Immature natural killer cell (primary cell): ENCODE measurements at regions not wholly inside any gene's neighbourhood (a gene's known extent, or its start where the extent isn't known, plus 50 kb on each side); places are given as distances from the start of the nearest gene placed in this dataset.
A peak's percentile ranks its signal among the peaks of the same experiment; 100 is the strongest.

Experiments
- DNase-seq, 3 donors: peaks; one replicate each; pipeline ENCODE4 v3.0.0; 2022; ENCODE audit warnings: mixed read lengths in 1 of 3
- H3K27ac Mint-ChIP-seq, 6 donors: one replicate each; pipeline ENCODE4 v1.8.0; 2020; ENCODE audit warnings: mixed read lengths in 6 of 6, mild to moderate bottlenecking in 5 of 6, inconsistent platforms in 4 of 6, moderate library complexity in 3 of 6
- H3K27me3 Mint-ChIP-seq, 3 donors: one replicate each; pipeline ENCODE4 v1.8.0; 2020 to 2021; ENCODE audit warnings: low read depth in 3 of 3, mild to moderate bottlenecking in 3 of 3, mixed read lengths in 3 of 3, moderate library complexity in 3 of 3, inconsistent platforms in 1 of 3
- H3K36me3 Mint-ChIP-seq, 3 donors: one replicate each; pipeline ENCODE4 v1.8.0; 2020; ENCODE audit warnings: mixed read lengths in 3 of 3, inconsistent platforms in 2 of 3, mild to moderate bottlenecking in 2 of 3
- H3K4me1 Mint-ChIP-seq, 2 donors: one replicate each; pipeline ENCODE4 v1.8.0; 2020; ENCODE audit warnings: inconsistent platforms in 2 of 2, mild to moderate bottlenecking in 2 of 2, mixed read lengths in 2 of 2, moderate library complexity in 1 of 2
- H3K4me3 Mint-ChIP-seq, 5 donors: one replicate each; pipeline ENCODE4 v1.8.0; 2020; ENCODE audit warnings: mild to moderate bottlenecking in 5 of 5, mixed read lengths in 5 of 5, inconsistent platforms in 3 of 5, moderate library complexity in 3 of 5
- H3K9me3 Mint-ChIP-seq, 6 donors: one replicate each; pipeline ENCODE4 v1.8.0; 2020; ENCODE audit warnings: mild to moderate bottlenecking in 6 of 6, mixed read lengths in 6 of 6, inconsistent platforms in 4 of 6, moderate library complexity in 3 of 6

DNA sequence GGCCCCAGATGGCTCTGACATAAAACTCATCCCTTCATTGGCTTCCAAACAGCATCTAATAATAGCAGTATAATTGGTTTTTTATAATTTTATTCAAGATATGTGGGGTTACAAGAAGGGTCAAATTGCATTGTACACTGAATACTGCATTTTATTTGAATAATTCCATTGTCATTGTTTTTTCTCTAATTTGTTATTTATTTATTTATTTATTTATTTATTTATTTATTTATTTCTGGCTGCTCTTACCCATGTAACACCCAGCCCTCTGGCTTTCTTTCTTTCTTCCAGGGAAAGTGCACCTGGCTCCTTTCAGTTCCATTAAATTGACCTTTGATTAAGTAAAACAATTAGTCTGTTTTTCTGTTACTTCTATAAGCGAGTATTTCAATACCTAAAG, 210.1 kb downstream of the CDH9 start:
- Mint-ChIP-seq H3K9me3 (peaks cover 12 to 50% (median 33%) of the 10 kb centered on the region in 6 donors), H3K36me3 (peaks cover 0 to 4% (median 0%) of the 10 kb centered on the region in 3 donors)

GRCh38 chr5:26813235-26813634, 225.2 kb downstream of the CDH9 start:
- Mint-ChIP-seq H3K36me3 (peaks cover 0 to 4% (median 0%) of the 10 kb centered on the region in 3 donors), H3K27me3 (no peaks in the 10 kb centered on the region), H3K27ac (no peak overlapping the region), H3K4me3 (no peak overlapping the region), H3K9me3 (peaks cover 24 to 65% (median 52%) of the 10 kb centered on the region in 6 donors), H3K4me1 (no peaks in the 10 kb centered on the region)
- no peak for DNase-seq

More for the DNA sequence above, 210.1 kb downstream of the CDH9 start:
- H3K27ac Mint-ChIP-seq, result no peak overlapping the region
- no peak overlapping the region for H3K4me3 Mint-ChIP-seq
- H3K4me1 Mint-ChIP-seq, result no peaks in the 10 kb centered on the region
- no peak for DNase-seq
- H3K27me3 Mint-ChIP-seq, result peaks cover 0 to 1% (median 0%) of the 10 kb centered on the region in 3 donors

- H3K27me3 Mint-ChIP-seq, result no peaks in the 10 kb centered on the region
- H3K9me3 Mint-ChIP-seq, result peaks cover 24 to 65% (median 50%) of the 10 kb centered on the region in 6 donors
- no peak overlapping the region for H3K4me3 Mint-ChIP-seq
- DNase-seq, result no peak
- H3K36me3 Mint-ChIP-seq, result peaks cover 0 to 4% (median 0%) of the 10 kb centered on the region in 3 donors
- no peak overlapping the region for H3K27ac Mint-ChIP-seq
- no peaks in the 10 kb centered on the region for H3K4me1 Mint-ChIP-seq
Observed at GRCh38 chr5:26812714-26813113, 225.7 kb downstream of the CDH9 start.

GRCh38 chr5:26807231-26808199, 230.9 kb downstream of the CDH9 start:
- H3K4me1 Mint-ChIP-seq, result no peaks in the 10 kb centered on the region
- no peaks in the 10 kb centered on the region for H3K36me3 Mint-ChIP-seq
- DNase-seq, result no peak
- H3K4me3 Mint-ChIP-seq, result no peak overlapping the region
- no peaks in the 10 kb centered on the region for H3K27me3 Mint-ChIP-seq
- H3K27ac Mint-ChIP-seq, result no peak overlapping the region
- peaks cover 13 to 41% (median 31%) of the 10 kb centered on the region in 6 donors for H3K9me3 Mint-ChIP-seq

- H3K4me3 Mint-ChIP-seq, result no peak overlapping the region
- H3K27ac Mint-ChIP-seq, result no peak overlapping the region
- H3K27me3 Mint-ChIP-seq, result no peaks in the 10 kb centered on the region
- H3K4me1 Mint-ChIP-seq, result no peaks in the 10 kb centered on the region
- no peak for DNase-seq
- no peaks in the 10 kb centered on the region for H3K36me3 Mint-ChIP-seq
- H3K9me3 Mint-ChIP-seq, result peaks cover 10 to 45% (median 24%) of the 10 kb centered on the region in 6 donors
Observed at GRCh38 chr5:26805076-26805475, 233.3 kb downstream of the CDH9 start.

DNA sequence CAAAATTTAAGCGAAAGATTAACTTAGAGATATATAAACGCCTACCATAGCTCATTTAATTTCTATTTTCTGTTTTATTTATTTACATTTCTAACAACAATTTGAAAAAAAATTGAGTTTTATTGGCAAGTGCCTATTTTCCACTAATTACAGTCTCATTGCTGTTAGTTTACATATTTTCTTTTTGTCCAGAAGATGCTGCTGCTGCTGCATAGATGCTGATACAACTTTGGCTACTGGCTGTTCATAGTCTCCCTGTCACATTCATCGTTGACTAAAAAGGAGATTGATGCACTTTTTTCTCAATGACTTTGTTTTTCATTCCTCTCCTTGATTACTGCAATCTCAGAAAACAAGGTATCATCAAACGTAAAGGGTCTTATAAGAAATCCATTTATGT, 235.4 kb downstream of the CDH9 start:
- Mint-ChIP-seq H3K4me1 (no peaks in the 10 kb centered on the region), H3K27me3 (peaks cover 0 to 1% (median 0%) of the 10 kb centered on the region in 3 donors), H3K9me3 (peaks cover 8 to 41% (median 19%) of the 10 kb centered on the region in 6 donors), H3K36me3 (no peaks in the 10 kb centered on the region), H3K4me3 (no peak overlapping the region), H3K27ac (no peak overlapping the region)
- DNase-seq, result no peak

GRCh38 chr5:26791433-26791832, 247.0 kb downstream of the CDH9 start:
- Mint-ChIP-seq H3K27ac (no peak overlapping the region), H3K27me3 (no peaks in the 10 kb centered on the region), H3K4me1 (no peaks in the 10 kb centered on the region), H3K36me3 (no peaks in the 10 kb centered on the region), H3K9me3 (peaks cover 9 to 48% (median 25%) of the 10 kb centered on the region in 6 donors), H3K4me3 (no peak overlapping the region)
- DNase-seq, result no peak

DNA sequence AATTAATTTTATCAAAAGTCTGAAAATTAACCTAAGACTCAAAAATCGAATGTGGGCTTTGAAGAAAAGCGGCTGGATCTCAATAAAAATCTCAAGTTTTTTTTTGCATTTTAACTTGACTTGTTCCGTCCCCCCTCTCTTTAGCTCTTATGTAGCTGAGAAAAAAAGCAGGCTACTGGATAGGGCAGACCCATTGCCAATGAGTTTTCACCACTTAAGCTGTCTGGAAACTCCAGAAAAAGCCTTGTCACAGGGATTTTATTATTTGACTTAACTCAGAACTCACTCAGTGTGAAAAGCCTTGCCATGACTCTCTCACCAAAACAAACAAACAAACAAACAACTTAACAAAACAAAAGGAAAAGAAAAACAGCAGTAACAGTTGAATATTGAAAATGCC, 247.4 kb downstream of the CDH9 start:
- H3K36me3 Mint-ChIP-seq, result no peaks in the 10 kb centered on the region
- no peak overlapping the region for H3K4me3 Mint-ChIP-seq
- no peak overlapping the region for H3K27ac Mint-ChIP-seq
- peaks cover 9 to 44% (median 25%) of the 10 kb centered on the region in 6 donors for H3K9me3 Mint-ChIP-seq
- no peaks in the 10 kb centered on the region for H3K27me3 Mint-ChIP-seq
- no peaks in the 10 kb centered on the region for H3K4me1 Mint-ChIP-seq
- no peak for DNase-seq

DNA sequence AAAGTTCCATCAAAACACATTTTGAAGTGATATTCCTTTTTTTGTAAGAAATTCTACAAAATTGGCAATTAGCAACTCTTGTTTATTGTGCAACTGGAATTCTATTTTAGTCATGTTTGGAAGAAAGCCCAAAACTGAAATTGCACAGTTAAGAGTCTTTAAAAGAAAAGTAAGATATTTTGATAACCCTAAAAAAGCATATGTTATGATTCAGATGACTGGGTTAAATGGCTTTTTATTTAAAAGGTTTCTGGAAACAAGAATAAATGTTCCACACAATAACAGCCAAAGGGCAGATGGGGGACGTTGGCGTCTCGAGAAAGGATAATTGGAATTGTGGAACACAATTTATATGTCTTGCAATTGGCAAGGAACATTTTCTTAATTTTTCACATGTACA, 275.2 kb downstream of the CDH9 start:
- Mint-ChIP-seq H3K27ac (no peak overlapping the region), H3K4me1 (no peaks in the 10 kb centered on the region), H3K36me3 (peaks cover 0 to 4% (median 0%) of the 10 kb centered on the region in 3 donors), H3K27me3 (peaks cover 0 to 2% (median 0%) of the 10 kb centered on the region in 3 donors), H3K9me3 (peaks cover 8 to 60% (median 42%) of the 10 kb centered on the region in 6 donors), H3K4me3 (no peak overlapping the region)
- DNase-seq, result no peak

GRCh38 chr5:26761446-26761845, 276.9 kb downstream of the CDH9 start:
- Mint-ChIP-seq H3K4me3 (no peak overlapping the region), H3K27ac (no peak overlapping the region), H3K36me3 (peaks cover 0 to 4% (median 0%) of the 10 kb centered on the region in 3 donors), H3K9me3 (peaks cover 4 to 52% (median 29%) of the 10 kb centered on the region in 6 donors), H3K27me3 (peaks cover 0 to 2% (median 0%) of the 10 kb centered on the region in 3 donors), H3K4me1 (no peaks in the 10 kb centered on the region)
- no peak for DNase-seq

- no peak for DNase-seq
- Mint-ChIP-seq H3K27ac (no peak overlapping the region), H3K4me3 (no peak overlapping the region), H3K27me3 (peaks cover 0 to 2% (median 0%) of the 10 kb centered on the region in 3 donors), H3K4me1 (no peaks in the 10 kb centered on the region), H3K36me3 (peaks cover 0 to 4% (median 0%) of the 10 kb centered on the region in 3 donors), H3K9me3 (peaks cover 4 to 50% (median 26%) of the 10 kb centered on the region in 6 donors)
Observed at GRCh38 chr5:26761045-26761444, 277.3 kb downstream of the CDH9 start.

DNA sequence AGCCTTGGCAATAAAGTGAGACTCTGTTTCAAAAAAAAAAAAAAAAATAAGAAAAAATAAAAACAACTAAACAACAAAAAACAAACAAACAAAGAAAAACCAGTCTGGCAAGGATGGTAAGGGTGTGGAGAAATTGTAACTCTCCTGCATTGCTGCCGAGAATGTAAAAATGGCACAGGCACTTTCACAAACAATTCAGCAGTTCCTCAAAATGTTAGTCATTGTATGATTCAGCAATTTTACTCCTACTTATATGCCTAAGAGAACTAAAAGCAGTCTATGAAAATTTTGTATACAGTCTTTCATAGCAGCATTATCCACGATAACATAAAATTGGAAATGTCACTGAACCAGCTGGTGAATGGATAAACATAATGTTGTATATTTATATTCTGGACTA, 280.4 kb downstream of the CDH9 start:
- peaks cover 0 to 4% (median 0%) of the 10 kb centered on the region in 3 donors for H3K36me3 Mint-ChIP-seq
- H3K9me3 Mint-ChIP-seq, result peaks cover 4 to 61% (median 36%) of the 10 kb centered on the region in 6 donors
- no peak overlapping the region for H3K27ac Mint-ChIP-seq
- no peak overlapping the region for H3K4me3 Mint-ChIP-seq
- DNase-seq, result no peak
- H3K27me3 Mint-ChIP-seq, result peaks cover 0 to 2% (median 0%) of the 10 kb centered on the region in 3 donors
- no peaks in the 10 kb centered on the region for H3K4me1 Mint-ChIP-seq

GRCh38 chr5:26749829-26750228, 288.6 kb downstream of the CDH9 start:
- no peaks in the 10 kb centered on the region for H3K27me3 Mint-ChIP-seq
- peak overlapping the region in 1 of 6 donors; percentile 40 for H3K27ac Mint-ChIP-seq
- H3K4me1 Mint-ChIP-seq, result no peaks in the 10 kb centered on the region
- no peak overlapping the region for H3K4me3 Mint-ChIP-seq
- no peak for DNase-seq
- H3K9me3 Mint-ChIP-seq, result peaks cover 6 to 42% (median 27%) of the 10 kb centered on the region in 6 donors
- H3K36me3 Mint-ChIP-seq, result peaks cover 0 to 4% (median 0%) of the 10 kb centered on the region in 3 donors

DNA sequence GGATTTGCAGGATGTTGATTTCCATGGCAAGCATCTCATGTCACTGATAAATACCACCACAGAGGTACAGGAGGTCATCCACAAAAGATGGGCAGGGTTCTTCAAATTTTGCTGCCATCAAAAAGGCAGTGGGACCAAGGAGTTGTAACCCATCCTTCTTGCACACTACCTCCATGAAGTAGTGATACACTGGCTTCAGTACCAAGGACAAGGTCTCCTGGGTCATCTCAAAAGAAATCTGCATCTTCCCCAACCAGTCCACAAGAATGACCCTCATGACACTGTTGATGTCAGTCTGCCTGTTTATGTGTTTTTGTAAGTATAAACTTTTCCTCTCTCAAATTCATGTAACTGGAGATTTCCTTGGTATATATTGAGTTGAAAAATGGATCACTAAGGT, 298.2 kb downstream of the CDH9 start:
- Mint-ChIP-seq H3K36me3 (no peaks in the 10 kb centered on the region), H3K4me1 (no peaks in the 10 kb centered on the region), H3K9me3 (peaks cover 11 to 35% (median 24%) of the 10 kb centered on the region in 6 donors)

More for the DNA sequence above, 298.2 kb downstream of the CDH9 start:
- H3K27me3 Mint-ChIP-seq, result no peaks in the 10 kb centered on the region
- DNase-seq, result no peak
- no peak overlapping the region for H3K27ac Mint-ChIP-seq
- no peak overlapping the region for H3K4me3 Mint-ChIP-seq
